ENCODE measurements at regions not wholly inside any gene's neighbourhood (a gene's known extent, or its start where the extent isn't known, plus 50 kb on each side); places are given as distances from the start of the nearest gene placed in this dataset.

- TF ChIP-seq EGR1 (IDR thresholded peaks at IDR 0.05; ENCODE audit: low read depth in 2 of 2) (no peak), FOXA2 (IDR thresholded peaks at IDR 0.05) (no peak), JUND (IDR thresholded peaks at IDR 0.05) (no peak), GABPA (IDR thresholded peaks at IDR 0.05 in 1 of 2, conservative IDR thresholded peaks at IDR 0.05 in 1 of 2) (no peak), TAF1 (conservative IDR thresholded peaks at IDR 0.05) (no peak), HNF4G (IDR thresholded peaks at IDR 0.05) (no peak), ATF3 (IDR thresholded peaks at IDR 0.05) (no peak), NR2F2 (IDR thresholded peaks at IDR 0.05) (no peak), RXRA (IDR thresholded peaks at IDR 0.05) (no peak), RAD21 (IDR thresholded peaks at IDR 0.05) (no peak), YY1 (IDR thresholded peaks at IDR 0.05) (no peak)
Observed at GRCh38 chr16:87034317-87034716, 282.9 kb downstream of the C16orf95 start (continued).

GRCh38 chr16:87035053-87035452 is 282.1 kb downstream of the C16orf95 start:
- Histone ChIP-seq H3K27me3 (ENCODE audit: control insufficient read depth in 4 of 4, insufficient read depth in 4 of 4, low read length in 3 of 4) (peaks cover 0 to 3% (median 0%) of the 10 kb centered on the region in 4 donors), H3K27ac (ENCODE audit: low read depth in 1 of 2, low read length in 2 of 2) (no peak overlapping the region), H3K4me1 (ENCODE audit: control insufficient read depth in 4 of 4, insufficient read depth in 4 of 4, low read length in 3 of 4) (no peaks in the 10 kb centered on the region), H3K9me3 (ENCODE audit: control insufficient read depth in 4 of 4, low read length in 3 of 4) (no peaks in the 10 kb centered on the region), H3K36me3 (ENCODE audit: control insufficient read depth in 4 of 4, insufficient read depth in 3 of 4, low read depth in 1 of 4, low read length in 3 of 4) (no peaks in the 10 kb centered on the region), H3K4me3 (ENCODE audit: low read depth in 1 of 3, low read length in 3 of 3) (no peak overlapping the region), H3K9ac (ENCODE audit: low read depth in 1 of 2, low read length in 2 of 2) (no peak overlapping the region)
- TF ChIP-seq HNF4A (conservative IDR thresholded peaks at IDR 0.05) (no peak), JUND (IDR thresholded peaks at IDR 0.05) (no peak), FOXA2 (IDR thresholded peaks at IDR 0.05) (no peak), GABPA (IDR thresholded peaks at IDR 0.05 in 1 of 2, conservative IDR thresholded peaks at IDR 0.05 in 1 of 2) (no peak), FOXA1 (IDR thresholded peaks at IDR 0.05) (no peak), RAD21 (IDR thresholded peaks at IDR 0.05) (no peak), RXRA (IDR thresholded peaks at IDR 0.05) (no peak), CTCF (IDR thresholded peaks at IDR 0.05; ENCODE audit: low read depth, low read length, missing input control) (no peak), EGR1 (IDR thresholded peaks at IDR 0.05; ENCODE audit: low read depth in 2 of 2) (no peak), ZBTB33 (IDR thresholded peaks at IDR 0.05) (no peak), TAF1 (conservative IDR thresholded peaks at IDR 0.05) (no peak), MAX (IDR thresholded peaks at IDR 0.05) (no peak), ATF3 (IDR thresholded peaks at IDR 0.05) (no peak), NR2F2 (IDR thresholded peaks at IDR 0.05) (no peak), HNF4G (IDR thresholded peaks at IDR 0.05) (no peak), REST (IDR thresholded peaks at IDR 0.05) (no peak), YY1 (IDR thresholded peaks at IDR 0.05) (no peak), SP1 (IDR thresholded peaks at IDR 0.05) (no peak)
- DNase-seq (ENCODE audit: low spot score): no peak
- WGBS: 79% methylated on average over 7 of the region's 7 CpGs

Measured in liver (tissue), 8 donors.